B cell (primary cell): ENCODE measurements at regions not wholly inside any gene's neighbourhood (a gene's known extent, or its start where the extent isn't known, plus 50 kb on each side); places are given as distances from the start of the nearest gene placed in this dataset.

ENCODE experiments used
- CTCF ChIP-seq: fragments of 200-600 bp; IDR thresholded peaks from one replicate; pipeline ENCODE4 v1.8.0; 2022; ENCODE audit warnings: antibody characterized with exemption, mild to moderate bottlenecking
- EZH2 ChIP-seq: IDR thresholded peaks from 2 replicates; pipeline ENCODE4 v1.6.1; 2012; ENCODE audit warnings: borderline replicate concordance, low read depth, mild to moderate bottlenecking, moderate library complexity, low read length; ENCODE audit not compliant: insufficient read depth, poor library complexity, severe bottlenecking

- TF ChIP-seq CTCF, result no peak
- no peak for TF ChIP-seq EZH2
Observed at GRCh38 chr13:105527127-105527526, 1008.3 kb downstream of the EFNB2 start.
